Pancreas (tissue), 10 donors: ENCODE measurements at regions not wholly inside any gene's neighbourhood (a gene's known extent, or its start where the extent isn't known, plus 50 kb on each side); places are given as distances from the start of the nearest gene placed in this dataset.

ENCODE experiments used
- ATAC-seq, 4 donors: fragments of 200-7000 bp; cut with Tn5 transposase; one replicate each; pipeline versions ENCODE4 v1.8.0 to v1.9.1; 2020; ENCODE audit warnings: mild to moderate bottlenecking in 4 of 4, moderate library complexity in 4 of 4
- DNase-seq, 6 donors: peaks; one replicate each; pipeline ENCODE4 v3.0.0-alpha.2; 2020
- FAIRE-seq: peaks from 2 replicates; lab custom pipeline; 2012; peaks lifted over from hg19 to GRCh38; lab: Jason Lieb, UNC
- H3K27ac ChIP-seq, 4 donors: fragments of 200-600 bp; sonication (generic); 1 replicate in 3 of 4; 2 replicates in 1 of 4; pipeline versions ENCODE4 v1.5.0 to v1.8.0; 2020
- H3K27me3 ChIP-seq, 4 donors: fragments of 200-600 bp; one replicate each; pipeline ENCODE4 v1.8.0; 2021
- H3K36me3 ChIP-seq, 3 donors: fragments of 200-600 bp; sonication (generic) in 1 of 3; one replicate each; pipeline versions ENCODE4 v1.5.0 to v1.8.0; 2020 to 2021
- H3K4me1 ChIP-seq, 3 donors: fragments of 200-600 bp; one replicate each; pipeline ENCODE4 v1.8.0; 2021
- H3K4me3 ChIP-seq, 4 donors: fragments of 200-600 bp; sonication (generic) in 2 of 4; one replicate each; pipeline versions ENCODE4 v1.5.0 to v1.8.0; 2020 to 2021
- H3K9me3 ChIP-seq, 4 donors: fragments of 200-600 bp; one replicate each; pipeline ENCODE4 v1.8.0; 2021
- WGBS, 2 donors: extraction: QIAGEN DNeasy Blood & Tissue Kit; methylation state at CpG; one replicate each; pipeline ENCODE4 v1.1.7; 2013; 5-methylcytosine and 5-hydroxymethylcytosine counted together
- intact Hi-C, 3 donors: fragments of 100-400 bp; cut with DNase I; formaldehyde crosslinking; loops; one replicate each; pipeline versions ENCODE4 v1.11.1 to v1.14.2; 2022
- TF ChIP-seq, protein P1 (sequence below), 4 donors: fragments of 200-600 bp; sonication (generic) in 3 of 4; IDR thresholded peaks; one replicate each; pipeline versions ENCODE4 v1.5.0 to v1.8.0; 2021; ENCODE audit warnings: antibody characterized with exemption in 4 of 4
- donor health status: healthy with polysubstance abuse.
- donor health status: DM: no; HTN: no; CAD: no; lungs with moderate emphysema.
- donor health status: DM: no; HTN: no; CAD: no.
- donor health status: control.
- donor health status: control.
- donor health status: Bipolar disorder and iron deficiency.
- donor health status: DM: yes; HTN: yes; CAD: no.
- donor health status: DM: no; HTN: no; CAD: no.
- donor health status: DM: no; HTN: no; CAD: no.
- donor health status: DM: yes; HTN: yes; CAD: no.

DNA sequence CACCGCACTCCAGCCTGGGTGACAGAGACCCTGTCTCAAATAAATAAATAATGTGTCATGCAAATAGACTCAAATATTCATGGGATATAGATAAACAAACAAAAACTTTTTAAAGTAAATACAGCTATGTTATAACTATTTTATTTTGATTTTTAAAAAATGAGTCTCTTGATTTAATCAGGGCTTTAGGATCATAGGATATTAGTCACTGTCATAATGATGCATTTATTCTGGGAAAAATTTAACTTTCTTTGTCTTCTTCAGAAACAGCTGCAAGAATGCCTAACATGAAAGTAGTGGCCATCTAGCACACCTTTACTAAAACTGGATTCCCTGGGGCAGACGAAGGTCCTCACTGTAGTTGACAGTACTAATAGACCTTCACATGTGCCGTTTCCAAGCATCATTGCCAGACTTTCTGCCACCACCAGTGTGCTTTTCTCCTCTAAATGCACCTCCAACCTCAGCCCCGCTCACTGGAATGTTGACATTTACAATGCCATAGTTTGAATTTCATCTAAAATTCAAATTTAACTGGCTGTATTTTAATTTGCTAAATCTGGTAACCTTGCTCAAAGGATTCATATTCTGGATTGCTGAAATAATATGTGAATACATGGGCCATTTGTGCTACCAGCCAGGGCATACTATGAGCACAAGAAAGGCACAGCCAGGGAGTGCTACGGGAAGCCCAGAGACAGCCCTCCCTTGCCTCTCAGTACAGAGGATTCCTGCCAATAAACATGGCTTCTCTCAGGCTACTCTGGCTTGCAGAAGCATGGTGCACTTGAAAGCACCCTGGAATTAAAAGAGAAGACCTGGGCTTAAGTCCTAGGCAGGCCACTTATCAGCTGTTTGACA lies 63.4 kb upstream of the ADO start:
- Histone ChIP-seq H3K27ac (no peak overlapping the region), H3K27me3 (no peaks in the 10 kb centered on the region), H3K4me3 (no peak overlapping the region), H3K4me1 (no peaks in the 10 kb centered on the region), H3K9me3 (no peaks in the 10 kb centered on the region), H3K36me3 (no peaks in the 10 kb centered on the region)
- TF ChIP-seq, protein P1, sequence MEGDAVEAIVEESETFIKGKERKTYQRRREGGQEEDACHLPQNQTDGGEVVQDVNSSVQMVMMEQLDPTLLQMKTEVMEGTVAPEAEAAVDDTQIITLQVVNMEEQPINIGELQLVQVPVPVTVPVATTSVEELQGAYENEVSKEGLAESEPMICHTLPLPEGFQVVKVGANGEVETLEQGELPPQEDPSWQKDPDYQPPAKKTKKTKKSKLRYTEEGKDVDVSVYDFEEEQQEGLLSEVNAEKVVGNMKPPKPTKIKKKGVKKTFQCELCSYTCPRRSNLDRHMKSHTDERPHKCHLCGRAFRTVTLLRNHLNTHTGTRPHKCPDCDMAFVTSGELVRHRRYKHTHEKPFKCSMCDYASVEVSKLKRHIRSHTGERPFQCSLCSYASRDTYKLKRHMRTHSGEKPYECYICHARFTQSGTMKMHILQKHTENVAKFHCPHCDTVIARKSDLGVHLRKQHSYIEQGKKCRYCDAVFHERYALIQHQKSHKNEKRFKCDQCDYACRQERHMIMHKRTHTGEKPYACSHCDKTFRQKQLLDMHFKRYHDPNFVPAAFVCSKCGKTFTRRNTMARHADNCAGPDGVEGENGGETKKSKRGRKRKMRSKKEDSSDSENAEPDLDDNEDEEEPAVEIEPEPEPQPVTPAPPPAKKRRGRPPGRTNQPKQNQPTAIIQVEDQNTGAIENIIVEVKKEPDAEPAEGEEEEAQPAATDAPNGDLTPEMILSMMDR (IDR thresholded peaks at IDR 0.05) = no peak
- intact Hi-C loops = no loop called here
- 60 to 67% methylated on average over 5 of the region's 5 CpGs for WGBS, 2 donors
- DNase-seq (no peak), ATAC-seq (no peak), FAIRE-seq (no peak)

DNA sequence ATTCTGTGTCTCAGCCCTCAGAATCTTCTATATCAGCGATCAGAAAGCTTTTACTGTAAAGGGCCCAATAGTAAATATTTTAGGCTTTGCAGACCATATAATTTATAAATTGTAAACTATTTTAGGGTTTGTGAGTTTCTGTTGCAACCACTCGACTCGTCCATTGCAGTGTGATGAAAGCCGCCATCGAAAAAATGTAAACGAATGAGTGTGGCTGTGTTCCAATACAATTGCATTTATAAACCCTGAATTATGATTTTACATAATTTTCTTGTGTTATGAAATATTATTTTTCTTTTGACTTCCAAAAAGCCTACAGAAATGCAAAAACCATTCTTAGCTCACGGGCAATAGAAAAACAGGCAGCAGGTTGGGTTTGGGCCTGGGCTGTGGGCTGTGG lies 62.5 kb upstream of the ADO start:
- WGBS, 2 donors = 77 to 88% methylated on average over 7 of the region's 7 CpGs
- FAIRE-seq (no peak), DNase-seq (no peak), ATAC-seq (no peak)
- intact Hi-C loops = no loop called here
- TF ChIP-seq, protein P1 (IDR thresholded peaks at IDR 0.05) = no peak
- Histone ChIP-seq H3K27me3 (no peaks in the 10 kb centered on the region), H3K4me3 (no peak overlapping the region), H3K27ac (no peak overlapping the region), H3K9me3 (no peaks in the 10 kb centered on the region), H3K36me3 (no peaks in the 10 kb centered on the region), H3K4me1 (no peaks in the 10 kb centered on the region)

DNA sequence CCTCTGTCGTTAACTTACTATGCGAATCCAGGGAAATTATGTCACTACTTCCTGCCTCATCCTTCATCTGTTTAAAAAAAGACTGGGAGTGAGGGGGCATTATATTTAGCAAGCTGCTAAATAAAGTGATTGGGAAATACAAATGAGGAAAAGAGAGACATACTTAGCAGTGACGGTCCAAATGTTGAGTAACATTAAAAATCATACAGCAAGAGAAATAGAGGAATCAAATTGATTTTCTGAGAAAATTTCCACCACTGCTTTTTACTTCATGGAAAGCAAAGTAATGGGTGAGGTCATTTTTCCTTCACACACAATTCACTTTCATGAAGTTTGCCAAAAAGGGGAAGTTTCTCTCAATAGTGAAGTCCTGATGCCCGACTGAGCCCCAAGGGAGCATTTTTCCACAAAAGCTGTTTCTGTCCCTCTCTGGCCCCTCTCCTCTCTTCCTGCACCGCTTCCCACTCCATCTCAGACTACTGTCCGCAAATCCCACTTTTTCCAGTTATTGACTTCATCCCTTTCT lies 61.9 kb upstream of the ADO start:
- Histone ChIP-seq H3K9me3 (no peaks in the 10 kb centered on the region), H3K4me3 (no peak overlapping the region), H3K27ac (no peak overlapping the region), H3K27me3 (no peaks in the 10 kb centered on the region), H3K36me3 (no peaks in the 10 kb centered on the region), H3K4me1 (no peaks in the 10 kb centered on the region)
- FAIRE-seq (no peak), ATAC-seq (peak in 2 of 4 donors; percentile 24 to 56), DNase-seq (no peak)
- 60 to 79% methylated on average over 6 of the region's 6 CpGs for WGBS, 2 donors
- intact Hi-C loops = no loop called here
- TF ChIP-seq, protein P1 (IDR thresholded peaks at IDR 0.05) = no peak

DNA sequence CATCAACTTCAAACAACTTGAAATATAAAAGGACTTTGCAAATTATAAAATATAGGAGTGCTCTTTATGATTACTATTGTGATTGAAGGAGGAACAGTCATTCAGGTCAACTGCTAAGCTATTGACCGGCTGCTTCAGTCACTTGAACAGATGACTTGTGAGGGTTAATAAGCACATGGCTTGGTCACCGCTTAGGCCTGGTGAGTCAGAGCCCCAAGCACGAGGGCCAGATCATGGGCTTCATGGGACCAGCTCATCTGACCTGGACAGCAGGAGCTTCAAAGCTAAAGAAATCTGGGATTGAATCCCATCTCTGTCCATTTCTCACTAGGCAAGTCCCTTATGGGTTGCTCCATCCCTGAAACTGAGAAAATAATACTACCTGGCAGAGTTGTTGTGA lies 60.4 kb upstream of the ADO start:
- DNase-seq (no peak), ATAC-seq (no peak), FAIRE-seq (no peak)
- intact Hi-C loops = no loop called here
- H3K27ac ChIP-seq = no peak overlapping the region
- TF ChIP-seq, protein P1 (IDR thresholded peaks at IDR 0.05) = no peak
- no peaks in the 10 kb centered on the region for H3K4me1 ChIP-seq
- H3K4me3 ChIP-seq = no peak overlapping the region
- H3K27me3 ChIP-seq = no peaks in the 10 kb centered on the region
- H3K36me3 ChIP-seq = no peaks in the 10 kb centered on the region
- WGBS, 2 donors = 63 to 80% methylated on average over 3 of the region's 3 CpGs
- no peaks in the 10 kb centered on the region for H3K9me3 ChIP-seq

- FAIRE-seq = no peak
- no peak for DNase-seq
- TF ChIP-seq, protein P1 (IDR thresholded peaks at IDR 0.05) = no peak
- Histone ChIP-seq H3K27ac (no peak overlapping the region), H3K4me3 (no peak overlapping the region), H3K4me1 (no peaks in the 10 kb centered on the region), H3K27me3 (no peaks in the 10 kb centered on the region), H3K9me3 (no peaks in the 10 kb centered on the region), H3K36me3 (no peaks in the 10 kb centered on the region)
- intact Hi-C loops = no loop called here
- WGBS, 2 donors = 66 to 86% methylated on average over 2 of the region's 2 CpGs
- no peak for ATAC-seq
Measured at GRCh38 chr10:62745581-62745980, 58.9 kb upstream of the ADO start.
